Osteocyte (in vitro differentiated cells): ENCODE measurements at regions not wholly inside any gene's neighbourhood (a gene's known extent, or its start where the extent isn't known, plus 50 kb on each side); places are given as distances from the start of the nearest gene placed in this dataset.

Source experiments
- DNase-seq: peaks from one replicate; pipeline ENCODE4 v3.0.0; 2021; ENCODE audit warnings: mixed read lengths; ENCODE audit not compliant: unreplicated experiment; ENCODE audit errors: extremely low spot score
- H3K27ac Mint-ChIP-seq: one replicate; pipeline ENCODE4 v1.8.0; 2021; ENCODE audit warnings: mild to moderate bottlenecking, mixed read lengths; ENCODE audit not compliant: unreplicated experiment
- H3K27me3 Mint-ChIP-seq: one replicate; pipeline ENCODE4 v1.8.0; 2021; ENCODE audit warnings: mixed read lengths; ENCODE audit not compliant: unreplicated experiment
- H3K36me3 Mint-ChIP-seq: one replicate; pipeline ENCODE4 v1.8.0; 2021; ENCODE audit warnings: mixed read lengths; ENCODE audit not compliant: unreplicated experiment
- H3K4me1 Mint-ChIP-seq: one replicate; pipeline ENCODE4 v1.8.0; 2021; ENCODE audit warnings: mixed read lengths; ENCODE audit not compliant: unreplicated experiment
- H3K4me3 Mint-ChIP-seq: one replicate; pipeline ENCODE4 v1.8.0; 2021; ENCODE audit warnings: mild to moderate bottlenecking, moderate library complexity, mixed read lengths; ENCODE audit not compliant: unreplicated experiment
- H3K9me3 Mint-ChIP-seq: one replicate; pipeline ENCODE4 v1.8.0; 2021; ENCODE audit warnings: mixed read lengths; ENCODE audit not compliant: unreplicated experiment
- TF ChIP-seq, protein P1 (sequence below): fragments of 200-600 bp; sonication (generic); IDR thresholded peaks from 2 replicates; pipeline ENCODE4 v1.5.0; 2021; ENCODE audit warnings: antibody characterized with exemption, mild to moderate bottlenecking, moderate library complexity

GRCh38 chr11:93940395-93940794 lies 80.8 kb upstream of the HEPHL1 start:
- H3K27ac Mint-ChIP-seq = no peak overlapping the region
- DNase-seq = no peak
- TF ChIP-seq, protein P1, sequence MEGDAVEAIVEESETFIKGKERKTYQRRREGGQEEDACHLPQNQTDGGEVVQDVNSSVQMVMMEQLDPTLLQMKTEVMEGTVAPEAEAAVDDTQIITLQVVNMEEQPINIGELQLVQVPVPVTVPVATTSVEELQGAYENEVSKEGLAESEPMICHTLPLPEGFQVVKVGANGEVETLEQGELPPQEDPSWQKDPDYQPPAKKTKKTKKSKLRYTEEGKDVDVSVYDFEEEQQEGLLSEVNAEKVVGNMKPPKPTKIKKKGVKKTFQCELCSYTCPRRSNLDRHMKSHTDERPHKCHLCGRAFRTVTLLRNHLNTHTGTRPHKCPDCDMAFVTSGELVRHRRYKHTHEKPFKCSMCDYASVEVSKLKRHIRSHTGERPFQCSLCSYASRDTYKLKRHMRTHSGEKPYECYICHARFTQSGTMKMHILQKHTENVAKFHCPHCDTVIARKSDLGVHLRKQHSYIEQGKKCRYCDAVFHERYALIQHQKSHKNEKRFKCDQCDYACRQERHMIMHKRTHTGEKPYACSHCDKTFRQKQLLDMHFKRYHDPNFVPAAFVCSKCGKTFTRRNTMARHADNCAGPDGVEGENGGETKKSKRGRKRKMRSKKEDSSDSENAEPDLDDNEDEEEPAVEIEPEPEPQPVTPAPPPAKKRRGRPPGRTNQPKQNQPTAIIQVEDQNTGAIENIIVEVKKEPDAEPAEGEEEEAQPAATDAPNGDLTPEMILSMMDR = no peak
- no peaks in the 10 kb centered on the region for H3K36me3 Mint-ChIP-seq
- no peaks in the 10 kb centered on the region for H3K9me3 Mint-ChIP-seq
- peaks cover 58% of the 10 kb centered on the region for H3K27me3 Mint-ChIP-seq
- H3K4me3 Mint-ChIP-seq = no peak overlapping the region
- H3K4me1 Mint-ChIP-seq = no peaks in the 10 kb centered on the region

DNA sequence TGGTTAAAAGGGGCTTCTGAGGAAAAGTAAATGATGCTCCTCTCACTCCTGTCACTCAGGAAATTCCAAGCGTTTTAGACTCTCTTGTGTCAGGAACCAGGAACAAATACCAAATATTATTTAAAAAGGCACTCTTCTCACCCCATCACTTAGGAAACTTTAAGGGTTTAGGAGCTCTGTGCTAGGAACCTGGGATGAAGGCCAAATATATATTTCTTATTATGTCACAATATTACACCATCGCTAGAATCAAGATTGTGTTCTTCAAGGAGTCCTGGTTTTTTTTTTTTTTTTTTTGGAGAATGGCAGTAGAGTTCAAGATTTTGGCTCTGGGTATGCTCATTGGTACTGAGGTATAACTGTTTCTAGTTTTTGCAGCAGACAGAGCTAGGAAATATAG lies 79.0 kb upstream of the HEPHL1 start:
- TF ChIP-seq, protein P1 = no peak
- no peaks in the 10 kb centered on the region for H3K36me3 Mint-ChIP-seq
- no peak overlapping the region for H3K27ac Mint-ChIP-seq
- H3K4me3 Mint-ChIP-seq = no peak overlapping the region
- peaks cover 44% of the 10 kb centered on the region for H3K27me3 Mint-ChIP-seq
- DNase-seq = no peak
- H3K9me3 Mint-ChIP-seq = no peaks in the 10 kb centered on the region
- H3K4me1 Mint-ChIP-seq = no peaks in the 10 kb centered on the region

GRCh38 chr11:93945596-93945995 lies 75.6 kb upstream of the HEPHL1 start:
- Mint-ChIP-seq H3K4me3 (no peak overlapping the region), H3K27me3 (peaks cover 37% of the 10 kb centered on the region), H3K9me3 (no peaks in the 10 kb centered on the region), H3K36me3 (no peaks in the 10 kb centered on the region), H3K4me1 (no peaks in the 10 kb centered on the region), H3K27ac (no peak overlapping the region)
- DNase-seq = peak; percentile 11
- TF ChIP-seq, protein P1 = no peak

DNA sequence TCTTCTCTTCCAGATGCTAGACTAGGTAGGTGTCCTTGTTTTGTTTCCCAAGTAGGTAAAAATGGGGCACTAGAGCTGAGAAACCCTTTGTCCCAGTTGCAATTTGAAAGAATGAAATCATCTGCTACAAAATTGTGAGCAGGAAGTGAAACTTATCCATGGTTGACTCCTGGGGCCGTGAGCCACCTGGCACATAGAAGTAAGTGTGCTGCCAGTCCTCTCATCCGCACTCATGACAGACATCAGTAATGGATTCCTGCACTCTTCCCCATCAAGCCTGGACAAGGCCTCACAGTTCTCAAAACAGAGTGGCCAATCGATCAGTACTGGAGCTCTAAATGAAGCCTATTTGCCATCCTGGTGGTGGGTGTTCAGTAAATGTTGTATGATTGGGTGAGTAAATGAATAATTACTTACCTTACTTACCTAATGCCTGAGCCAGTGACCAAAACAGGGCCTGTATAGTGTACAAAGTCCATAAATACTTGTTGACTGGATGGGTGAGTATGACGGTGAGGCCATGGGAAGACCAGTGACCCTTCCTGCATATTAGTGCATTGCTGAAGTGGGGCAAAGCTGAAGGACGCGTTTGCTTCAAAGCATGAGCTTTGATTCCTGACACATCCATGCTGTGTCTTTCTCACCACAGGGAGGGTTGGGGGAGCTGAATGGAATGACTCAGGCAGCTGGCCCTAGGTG lies 68.9 kb upstream of the HEPHL1 start:
- TF ChIP-seq, protein P1 = no peak
- Mint-ChIP-seq H3K27ac (no peak overlapping the region), H3K4me3 (no peak overlapping the region), H3K27me3 (peaks cover 52% of the 10 kb centered on the region), H3K36me3 (no peaks in the 10 kb centered on the region), H3K4me1 (no peaks in the 10 kb centered on the region), H3K9me3 (peaks cover 4% of the 10 kb centered on the region)
- peak; percentile 48 for DNase-seq

DNA sequence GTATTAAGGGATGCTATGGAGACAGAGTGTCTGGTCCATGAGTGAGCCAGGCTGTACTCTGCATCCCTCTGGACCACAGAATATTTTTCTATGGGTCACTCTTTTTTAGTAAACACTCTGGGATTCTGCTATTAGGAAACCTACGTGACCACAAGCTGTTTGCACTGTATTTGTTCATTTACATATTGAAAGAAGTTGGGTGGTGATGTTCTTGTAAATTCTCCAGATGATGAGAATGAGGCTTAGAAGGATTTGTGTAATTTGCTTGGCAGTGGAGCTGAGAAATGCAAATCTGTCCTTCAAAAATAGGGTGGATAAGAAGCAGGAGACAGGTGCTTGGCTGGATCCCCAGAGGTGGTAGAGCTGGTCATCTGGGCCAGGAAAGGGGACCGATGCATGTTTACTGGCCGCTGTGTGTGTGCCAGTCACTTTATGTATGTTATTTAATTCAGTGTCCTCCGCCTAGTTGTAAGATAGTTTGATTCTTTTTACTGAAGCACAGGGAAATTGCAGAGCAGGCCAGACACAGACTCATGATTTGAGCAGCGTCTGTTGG lies 63.7 kb upstream of the HEPHL1 start:
- TF ChIP-seq, protein P1 = no peak
- no peak overlapping the region for H3K27ac Mint-ChIP-seq
- no peak for DNase-seq
- H3K4me3 Mint-ChIP-seq = no peak overlapping the region
- peaks cover 31% of the 10 kb centered on the region for H3K27me3 Mint-ChIP-seq
- peaks cover 4% of the 10 kb centered on the region for H3K9me3 Mint-ChIP-seq
- H3K4me1 Mint-ChIP-seq = no peaks in the 10 kb centered on the region
- no peaks in the 10 kb centered on the region for H3K36me3 Mint-ChIP-seq
